Mucosa of rectum (tissue), 2 donors: ENCODE measurements at regions not wholly inside any gene's neighbourhood (a gene's known extent, or its start where the extent isn't known, plus 50 kb on each side); places are given as distances from the start of the nearest gene placed in this dataset.

Source experiments
- H3K27ac ChIP-seq, 2 donors: one replicate each; pipeline ENCODE4 v1.7.0; 2013; ENCODE audit warnings: inconsistent platforms in 2 of 2, low read depth in 2 of 2, low read length in 2 of 2
- H3K27me3 ChIP-seq, 2 donors: one replicate each; pipeline ENCODE4 v1.7.0; 2013; ENCODE audit warnings: low read length in 2 of 2; ENCODE audit not compliant: control insufficient read depth in 2 of 2, insufficient read depth in 2 of 2
- H3K36me3 ChIP-seq, 2 donors: one replicate each; pipeline ENCODE4 v1.7.0; 2013; ENCODE audit warnings: low read length in 2 of 2; ENCODE audit not compliant: control insufficient read depth in 2 of 2, insufficient read depth in 2 of 2
- H3K4me1 ChIP-seq, 2 donors: one replicate each; pipeline ENCODE4 v1.7.0; 2013; ENCODE audit warnings: low read length in 2 of 2, mild to moderate bottlenecking in 1 of 2; ENCODE audit not compliant: control insufficient read depth in 2 of 2, insufficient read depth in 2 of 2
- H3K4me3 ChIP-seq, 2 donors: one replicate each; pipeline ENCODE4 v1.7.0; 2013; ENCODE audit warnings: low read length in 2 of 2
- H3K9ac ChIP-seq, 2 donors: one replicate each; pipeline ENCODE4 v1.7.0; 2013; ENCODE audit warnings: low read length in 2 of 2, low read depth in 1 of 2, mild to moderate bottlenecking in 1 of 2
- H3K9me3 ChIP-seq, 2 donors: one replicate each; pipeline ENCODE4 v1.7.0; 2013; ENCODE audit warnings: low read length in 2 of 2; ENCODE audit not compliant: control insufficient read depth in 2 of 2
- donor health status: healthy.
- donor health status: Normal muscosa, but diverticular disease.

- H3K36me3 ChIP-seq = no peaks in the 10 kb centered on the region
- H3K9me3 ChIP-seq = no peaks in the 10 kb centered on the region
- no peak overlapping the region for H3K4me3 ChIP-seq
- no peaks in the 10 kb centered on the region for H3K27me3 ChIP-seq
- H3K4me1 ChIP-seq = no peaks in the 10 kb centered on the region
- H3K9ac ChIP-seq = no peak overlapping the region
- no peak overlapping the region for H3K27ac ChIP-seq
Measured at GRCh38 chr2:234211797-234212196, 161.3 kb downstream of the SPP2 start.

- H3K36me3 ChIP-seq = no peaks in the 10 kb centered on the region
- no peaks in the 10 kb centered on the region for H3K27me3 ChIP-seq
- no peaks in the 10 kb centered on the region for H3K9me3 ChIP-seq
- H3K9ac ChIP-seq = no peak overlapping the region
- H3K4me3 ChIP-seq = no peak overlapping the region
- H3K27ac ChIP-seq = no peak overlapping the region
- H3K4me1 ChIP-seq = no peaks in the 10 kb centered on the region
Measured at GRCh38 chr2:234206738-234207137, 156.2 kb downstream of the SPP2 start.

- H3K27ac ChIP-seq = no peak overlapping the region
- H3K4me1 ChIP-seq = no peaks in the 10 kb centered on the region
- H3K9me3 ChIP-seq = no peaks in the 10 kb centered on the region
- no peaks in the 10 kb centered on the region for H3K27me3 ChIP-seq
- H3K9ac ChIP-seq = no peak overlapping the region
- H3K36me3 ChIP-seq = no peaks in the 10 kb centered on the region
- no peak overlapping the region for H3K4me3 ChIP-seq
Measured at GRCh38 chr2:234204480-234204879, 154.0 kb downstream of the SPP2 start.

GRCh38 chr2:234203135-234203984, 152.9 kb downstream of the SPP2 start:
- no peak overlapping the region for H3K27ac ChIP-seq
- H3K36me3 ChIP-seq = no peaks in the 10 kb centered on the region
- no peak overlapping the region for H3K9ac ChIP-seq
- no peaks in the 10 kb centered on the region for H3K9me3 ChIP-seq
- H3K4me1 ChIP-seq = no peaks in the 10 kb centered on the region
- H3K27me3 ChIP-seq = peaks cover 0 to 3% of the 10 kb centered on the region in 2 donors
- H3K4me3 ChIP-seq = no peak overlapping the region

GRCh38 chr2:234202601-234203000, 152.1 kb downstream of the SPP2 start:
- H3K4me3 ChIP-seq = no peak overlapping the region
- H3K36me3 ChIP-seq = no peaks in the 10 kb centered on the region
- H3K9me3 ChIP-seq = no peaks in the 10 kb centered on the region
- H3K27me3 ChIP-seq = peaks cover 0 to 4% of the 10 kb centered on the region in 2 donors
- H3K27ac ChIP-seq = no peak overlapping the region
- H3K4me1 ChIP-seq = no peaks in the 10 kb centered on the region
- H3K9ac ChIP-seq = no peak overlapping the region

GRCh38 chr2:234199996-234200395, 149.5 kb downstream of the SPP2 start:
- Histone ChIP-seq H3K9me3 (no peaks in the 10 kb centered on the region), H3K27ac (no peak overlapping the region), H3K36me3 (no peaks in the 10 kb centered on the region), H3K4me3 (no peak overlapping the region), H3K9ac (no peak overlapping the region), H3K4me1 (no peaks in the 10 kb centered on the region), H3K27me3 (peaks cover 0 to 4% of the 10 kb centered on the region in 2 donors)

GRCh38 chr2:234198976-234199375, 148.5 kb downstream of the SPP2 start:
- H3K9me3 ChIP-seq = no peaks in the 10 kb centered on the region

GRCh38 chr2:234195516-234195915, 145.0 kb downstream of the SPP2 start:
- no peak overlapping the region for H3K4me3 ChIP-seq
- H3K27me3 ChIP-seq = peaks cover 0 to 4% of the 10 kb centered on the region in 2 donors
- H3K27ac ChIP-seq = no peak overlapping the region
- no peaks in the 10 kb centered on the region for H3K4me1 ChIP-seq
- no peaks in the 10 kb centered on the region for H3K9me3 ChIP-seq
- H3K9ac ChIP-seq = no peak overlapping the region
- H3K36me3 ChIP-seq = no peaks in the 10 kb centered on the region

More at GRCh38 chr2:234198976-234199375, 148.5 kb downstream of the SPP2 start:
- no peaks in the 10 kb centered on the region for H3K4me1 ChIP-seq
- no peak overlapping the region for H3K9ac ChIP-seq
- H3K36me3 ChIP-seq = no peaks in the 10 kb centered on the region
- H3K27me3 ChIP-seq = peaks cover 0 to 4% of the 10 kb centered on the region in 2 donors
- H3K4me3 ChIP-seq = no peak overlapping the region
- no peak overlapping the region for H3K27ac ChIP-seq

GRCh38 chr2:234193977-234194563, 143.6 kb downstream of the SPP2 start:
- Histone ChIP-seq H3K36me3 (no peaks in the 10 kb centered on the region), H3K9me3 (no peaks in the 10 kb centered on the region), H3K9ac (no peak overlapping the region), H3K27ac (no peak overlapping the region), H3K27me3 (peaks cover 0 to 4% of the 10 kb centered on the region in 2 donors), H3K4me1 (no peaks in the 10 kb centered on the region), H3K4me3 (no peak overlapping the region)

- H3K9ac ChIP-seq = no peak overlapping the region
- no peaks in the 10 kb centered on the region for H3K9me3 ChIP-seq
- H3K4me1 ChIP-seq = no peaks in the 10 kb centered on the region
- H3K4me3 ChIP-seq = no peak overlapping the region
- no peaks in the 10 kb centered on the region for H3K27me3 ChIP-seq
- H3K36me3 ChIP-seq = no peaks in the 10 kb centered on the region
- H3K27ac ChIP-seq = no peak overlapping the region
Measured at GRCh38 chr2:234191819-234192407, 141.4 kb downstream of the SPP2 start.
